GM21526 (cell line): ENCODE measurements at regions not wholly inside any gene's neighbourhood (a gene's known extent, or its start where the extent isn't known, plus 50 kb on each side); places are given as distances from the start of the nearest gene placed in this dataset.

Source experiments
- ATAC-seq: cut with Tn5 transposase; IDR thresholded peaks from one replicate; pipeline ENCODE4 v1.9.1; 2021; ENCODE audit warnings: moderate library complexity; ENCODE audit not compliant: unreplicated experiment, low FRiP score

GRCh38 chr9:89759572-89759971 is 154.8 kb downstream of the GADD45G start:
- ATAC-seq: no peak

GRCh38 chr9:89760123-89760522 is 155.3 kb downstream of the GADD45G start:
- no peak for ATAC-seq

GRCh38 chr9:89764217-89764616 is 159.4 kb downstream of the GADD45G start:
- no peak for ATAC-seq

- no peak for ATAC-seq
Measured at GRCh38 chr9:89765211-89765946, 160.6 kb downstream of the GADD45G start.

GRCh38 chr9:89766991-89767390 is 162.2 kb downstream of the GADD45G start:
- no peak for ATAC-seq

- no peak for ATAC-seq
Measured at GRCh38 chr9:89768051-89768450, 163.2 kb downstream of the GADD45G start.

GRCh38 chr9:89768650-89769071 is 163.8 kb downstream of the GADD45G start:
- ATAC-seq: no peak

GRCh38 chr9:89770531-89771174 is 165.8 kb downstream of the GADD45G start:
- no peak for ATAC-seq

- no peak for ATAC-seq
Measured at GRCh38 chr9:89771205-89771604, 166.4 kb downstream of the GADD45G start.

- ATAC-seq: no peak
Measured at GRCh38 chr9:89773170-89773569, 168.4 kb downstream of the GADD45G start.

- no peak for ATAC-seq
Measured at GRCh38 chr9:89774858-89775370, 170.1 kb downstream of the GADD45G start.

- no peak for ATAC-seq
Measured at GRCh38 chr9:89775641-89776040, 170.8 kb downstream of the GADD45G start.

GRCh38 chr9:89776795-89777525 is 172.1 kb downstream of the GADD45G start:
- no peak for ATAC-seq

- ATAC-seq: no peak
Measured at GRCh38 chr9:89777544-89777943, 172.7 kb downstream of the GADD45G start.

GRCh38 chr9:89778100-89779090 is 173.6 kb downstream of the GADD45G start:
- ATAC-seq: no peak

GRCh38 chr9:89779405-89780203 is 174.8 kb downstream of the GADD45G start:
- no peak for ATAC-seq

- ATAC-seq: no peak
Measured at GRCh38 chr9:89780959-89781358, 176.1 kb downstream of the GADD45G start.

- no peak for ATAC-seq
Measured at GRCh38 chr9:89781838-89782540, 177.2 kb downstream of the GADD45G start.

GRCh38 chr9:89786655-89787054 is 181.8 kb downstream of the GADD45G start:
- ATAC-seq: no peak
